IMR-90 (cell line): ENCODE measurements at regions not wholly inside any gene's neighbourhood (a gene's known extent, or its start where the extent isn't known, plus 50 kb on each side); places are given as distances from the start of the nearest gene placed in this dataset.

Experiments used
- CEBPB ChIP-seq: IDR thresholded peaks from 2 replicates; pipeline ENCODE4 v1.6.1; 2012; ENCODE audit warnings: low read depth, low read length, improper control_type of control experiment
- CHD1 ChIP-seq: IDR thresholded peaks from 2 replicates; pipeline ENCODE4 v1.6.1; 2012; ENCODE audit warnings: low read depth, low read length, improper control_type of control experiment
- MAZ ChIP-seq: IDR thresholded peaks from 2 replicates; pipeline ENCODE4 v1.6.1; 2012; ENCODE audit warnings: low read depth, mild to moderate bottlenecking, low read length, improper control_type of control experiment, moderate library complexity, borderline replicate concordance
- NFE2L2 ChIP-seq: fragments of 150-350 bp; IDR thresholded peaks from 2 replicates; pipeline ENCODE4 v1.6.1; 2016; ENCODE audit warnings: low read depth, mild to moderate bottlenecking, low read length
- POLR2A ChIP-seq: IDR thresholded peaks from 2 replicates; pipeline ENCODE4 v1.6.1; 2012; ENCODE audit warnings: mild to moderate bottlenecking, low read depth, low read length
- SMC3 ChIP-seq: fragments of 150-350 bp; IDR thresholded peaks from 2 replicates; pipeline ENCODE4 v1.6.1; 2016; ENCODE audit warnings: low read depth, mild to moderate bottlenecking, antibody characterized with exemption, low read length, moderate library complexity
- TF ChIP-seq, protein P1 (sequence below): conservative IDR thresholded peaks from 2 replicates; pipeline ENCODE4 v1.5.1; 2012; ENCODE audit warnings: mild to moderate bottlenecking, low read depth, low read length, improper control_type of control experiment
- TF ChIP-seq, protein P2 (sequence below): fragments of 150-350 bp; IDR thresholded peaks from 2 replicates; pipeline ENCODE4 v1.6.1; 2017; ENCODE audit warnings: mild to moderate bottlenecking, antibody characterized with exemption, low read length, low read depth

DNA sequence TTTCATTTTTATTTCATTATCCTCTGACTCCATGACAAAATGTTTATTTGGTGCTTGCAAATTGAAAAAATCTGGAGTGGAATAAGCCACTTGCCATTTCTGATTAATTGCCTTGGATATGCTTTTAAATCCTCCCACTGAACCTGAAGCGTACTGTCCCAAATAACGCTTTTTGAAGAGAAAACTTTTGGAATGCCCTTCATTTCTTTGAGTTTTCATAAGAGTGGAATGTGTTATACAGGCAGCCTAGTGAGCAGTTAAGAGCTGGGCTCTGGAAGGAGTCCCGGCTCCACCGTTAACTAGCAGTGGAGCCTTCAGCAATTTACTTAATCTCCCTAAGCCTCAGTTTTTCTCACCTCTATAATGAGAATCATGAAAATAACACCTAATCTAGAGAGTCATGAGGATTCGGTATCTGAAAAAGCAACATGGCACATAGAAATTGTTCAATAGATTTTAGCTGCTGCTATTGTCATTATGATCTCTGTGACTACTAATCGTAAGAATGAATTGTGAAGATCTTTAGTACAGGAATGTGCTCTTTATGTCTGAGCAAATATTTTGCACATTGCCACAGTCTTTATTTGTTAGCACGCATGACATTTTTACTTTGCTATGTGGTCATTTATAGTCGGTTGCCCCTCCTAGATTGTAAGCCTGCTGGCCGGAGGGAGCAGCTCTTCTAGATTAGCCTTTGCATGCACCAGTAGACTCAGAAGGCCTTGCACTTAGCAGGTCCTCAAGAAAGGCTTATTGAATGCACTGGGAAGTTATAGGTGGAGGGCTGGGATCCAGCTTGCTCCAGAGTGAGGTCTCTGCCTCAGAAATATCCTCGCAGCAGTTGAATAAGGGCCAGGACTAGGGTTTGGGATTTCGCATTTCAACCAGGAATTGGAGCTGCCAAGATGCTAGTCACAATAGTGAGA is 59.4 kb downstream of the PLCE1 start:
- TF ChIP-seq, protein P1, sequence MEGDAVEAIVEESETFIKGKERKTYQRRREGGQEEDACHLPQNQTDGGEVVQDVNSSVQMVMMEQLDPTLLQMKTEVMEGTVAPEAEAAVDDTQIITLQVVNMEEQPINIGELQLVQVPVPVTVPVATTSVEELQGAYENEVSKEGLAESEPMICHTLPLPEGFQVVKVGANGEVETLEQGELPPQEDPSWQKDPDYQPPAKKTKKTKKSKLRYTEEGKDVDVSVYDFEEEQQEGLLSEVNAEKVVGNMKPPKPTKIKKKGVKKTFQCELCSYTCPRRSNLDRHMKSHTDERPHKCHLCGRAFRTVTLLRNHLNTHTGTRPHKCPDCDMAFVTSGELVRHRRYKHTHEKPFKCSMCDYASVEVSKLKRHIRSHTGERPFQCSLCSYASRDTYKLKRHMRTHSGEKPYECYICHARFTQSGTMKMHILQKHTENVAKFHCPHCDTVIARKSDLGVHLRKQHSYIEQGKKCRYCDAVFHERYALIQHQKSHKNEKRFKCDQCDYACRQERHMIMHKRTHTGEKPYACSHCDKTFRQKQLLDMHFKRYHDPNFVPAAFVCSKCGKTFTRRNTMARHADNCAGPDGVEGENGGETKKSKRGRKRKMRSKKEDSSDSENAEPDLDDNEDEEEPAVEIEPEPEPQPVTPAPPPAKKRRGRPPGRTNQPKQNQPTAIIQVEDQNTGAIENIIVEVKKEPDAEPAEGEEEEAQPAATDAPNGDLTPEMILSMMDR: no peak
- TF ChIP-seq MAZ: no peak
- TF ChIP-seq POLR2A: no peak
- no peak for TF ChIP-seq SMC3
- no peak for TF ChIP-seq CHD1
- TF ChIP-seq, protein P2, sequence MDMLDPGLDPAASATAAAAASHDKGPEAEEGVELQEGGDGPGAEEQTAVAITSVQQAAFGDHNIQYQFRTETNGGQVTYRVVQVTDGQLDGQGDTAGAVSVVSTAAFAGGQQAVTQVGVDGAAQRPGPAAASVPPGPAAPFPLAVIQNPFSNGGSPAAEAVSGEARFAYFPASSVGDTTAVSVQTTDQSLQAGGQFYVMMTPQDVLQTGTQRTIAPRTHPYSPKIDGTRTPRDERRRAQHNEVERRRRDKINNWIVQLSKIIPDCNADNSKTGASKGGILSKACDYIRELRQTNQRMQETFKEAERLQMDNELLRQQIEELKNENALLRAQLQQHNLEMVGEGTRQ: no peak
- no peak for TF ChIP-seq CEBPB
- no peak for TF ChIP-seq NFE2L2
